Stimulated activated memory B cell treated with anti-CD40 and anti-IgM and Interleukin-4, amounts not matched to agents 10 μg/mL and 1 μg/mL and 100 μg/mL, for 72 hours (primary cell): ENCODE measurements at regions not wholly inside any gene's neighbourhood (a gene's known extent, or its start where the extent isn't known, plus 50 kb on each side); places are given as distances from the start of the nearest gene placed in this dataset.
"Not testable (repeated sequence)": the region's sequence is repeated elsewhere in the genome, so short reads cannot be mapped to it uniquely, and the experiment has no call there.

Source experiments
- ATAC-seq: fragments of 150-1000 bp; cut with Tn5 transposase; 2 replicates; pipeline ENCODE4 v1.10.0; 2021
- H3K27ac Mint-ChIP-seq: one replicate; pipeline ENCODE4 v1.8.0; 2022; ENCODE audit warnings: mild to moderate bottlenecking, mixed read lengths
- H3K27me3 Mint-ChIP-seq: one replicate; pipeline ENCODE4 v1.8.0; 2022; ENCODE audit warnings: mixed read lengths
- H3K36me3 Mint-ChIP-seq: one replicate; pipeline ENCODE4 v1.8.0; 2022; ENCODE audit warnings: mixed read lengths
- H3K4me1 Mint-ChIP-seq: one replicate; pipeline ENCODE4 v1.8.0; 2022; ENCODE audit warnings: mixed read lengths
- H3K4me3 Mint-ChIP-seq: one replicate; pipeline ENCODE4 v1.8.0; 2022; ENCODE audit warnings: mild to moderate bottlenecking, moderate library complexity, mixed read lengths
- H3K9me3 Mint-ChIP-seq: one replicate; pipeline ENCODE4 v1.8.0; 2022; ENCODE audit warnings: mixed read lengths

DNA sequence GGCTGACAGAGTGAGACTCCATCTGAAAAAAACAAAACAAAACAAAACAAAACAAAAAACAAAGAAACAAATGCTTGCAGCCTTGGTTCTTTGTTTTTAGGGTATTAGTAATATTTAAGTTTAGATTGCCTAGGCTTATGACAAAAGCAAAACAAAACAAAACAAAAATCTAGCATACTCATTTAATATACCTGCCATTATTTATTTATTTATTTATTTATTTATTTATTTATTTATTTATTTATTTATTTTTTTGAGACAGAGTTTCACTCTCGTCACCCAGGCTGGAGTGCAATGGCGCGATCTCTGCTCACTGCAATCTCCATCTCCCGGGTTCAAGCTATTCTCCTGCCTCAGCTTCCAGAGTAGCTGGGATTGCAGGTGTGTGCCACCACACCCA lies 179.7 kb upstream of the COL3A1 start:
- H3K4me1 Mint-ChIP-seq, H3K36me3 Mint-ChIP-seq, H3K4me3 Mint-ChIP-seq, H3K27me3 Mint-ChIP-seq, H3K27ac Mint-ChIP-seq, ATAC-seq, H3K9me3 Mint-ChIP-seq: not testable (repeated sequence)

GRCh38 chr2:188795762-188796161 lies 178.4 kb upstream of the COL3A1 start:
- Mint-ChIP-seq H3K4me1 (no peaks in the 10 kb centered on the region), H3K4me3 (no peak overlapping the region), H3K27ac (no peak overlapping the region), H3K36me3 (no peaks in the 10 kb centered on the region), H3K27me3 (no peaks in the 10 kb centered on the region), H3K9me3 (peaks cover 6% of the 10 kb centered on the region)
- no peak for ATAC-seq

GRCh38 chr2:188797371-188797770 lies 176.8 kb upstream of the COL3A1 start:
- no peak for ATAC-seq
- Mint-ChIP-seq H3K4me3 (no peak overlapping the region), H3K9me3 (peaks cover 7% of the 10 kb centered on the region), H3K27ac (no peak overlapping the region), H3K27me3 (no peaks in the 10 kb centered on the region), H3K4me1 (no peaks in the 10 kb centered on the region), H3K36me3 (no peaks in the 10 kb centered on the region)

DNA sequence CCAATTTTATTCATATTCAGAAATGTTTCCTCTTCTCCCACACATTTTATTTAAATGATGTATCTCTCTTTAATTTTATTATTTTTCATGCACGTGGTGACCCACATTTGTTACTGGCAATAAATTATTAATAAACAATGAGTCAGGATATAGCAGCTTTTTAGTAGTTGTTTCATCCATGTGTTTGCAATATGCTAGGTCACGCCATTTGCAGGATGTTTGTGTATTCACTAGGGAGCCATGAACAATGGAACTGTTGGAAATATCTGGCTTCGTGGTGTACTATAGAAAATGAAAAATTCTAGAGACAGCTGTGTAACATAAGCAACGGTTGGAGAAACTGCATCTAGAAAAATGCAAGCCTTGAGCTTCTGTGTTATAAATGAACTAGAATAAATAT lies 176.0 kb upstream of the COL3A1 start:
- H3K36me3 Mint-ChIP-seq = no peaks in the 10 kb centered on the region
- no peak overlapping the region for H3K4me3 Mint-ChIP-seq

GRCh38 chr2:188805219-188805618 lies 169.0 kb upstream of the COL3A1 start:
- no peak for ATAC-seq
- Mint-ChIP-seq H3K4me3 (no peak overlapping the region), H3K4me1 (no peaks in the 10 kb centered on the region), H3K27ac (no peak overlapping the region), H3K27me3 (no peaks in the 10 kb centered on the region), H3K36me3 (no peaks in the 10 kb centered on the region), H3K9me3 (peaks cover 17% of the 10 kb centered on the region)

More for the DNA sequence above, 176.0 kb upstream of the COL3A1 start:
- H3K9me3 Mint-ChIP-seq = peaks cover 12% of the 10 kb centered on the region
- no peak overlapping the region for H3K27ac Mint-ChIP-seq
- H3K4me1 Mint-ChIP-seq = no peaks in the 10 kb centered on the region
- no peaks in the 10 kb centered on the region for H3K27me3 Mint-ChIP-seq
- no peak for ATAC-seq

GRCh38 chr2:188808947-188809355 lies 165.2 kb upstream of the COL3A1 start:
- no peak overlapping the region for H3K27ac Mint-ChIP-seq
- no peak overlapping the region for H3K4me3 Mint-ChIP-seq
- peaks cover 8% of the 10 kb centered on the region for H3K9me3 Mint-ChIP-seq
- no peak for ATAC-seq
- no peaks in the 10 kb centered on the region for H3K4me1 Mint-ChIP-seq
- H3K36me3 Mint-ChIP-seq = no peaks in the 10 kb centered on the region
- no peaks in the 10 kb centered on the region for H3K27me3 Mint-ChIP-seq

- no peak for ATAC-seq
- Mint-ChIP-seq H3K4me3 (no peak overlapping the region), H3K27me3 (no peaks in the 10 kb centered on the region), H3K27ac (no peak overlapping the region), H3K4me1 (no peaks in the 10 kb centered on the region), H3K36me3 (no peaks in the 10 kb centered on the region), H3K9me3 (peaks cover 5% of the 10 kb centered on the region)
Observed at GRCh38 chr2:188810586-188810985, 163.6 kb upstream of the COL3A1 start.

DNA sequence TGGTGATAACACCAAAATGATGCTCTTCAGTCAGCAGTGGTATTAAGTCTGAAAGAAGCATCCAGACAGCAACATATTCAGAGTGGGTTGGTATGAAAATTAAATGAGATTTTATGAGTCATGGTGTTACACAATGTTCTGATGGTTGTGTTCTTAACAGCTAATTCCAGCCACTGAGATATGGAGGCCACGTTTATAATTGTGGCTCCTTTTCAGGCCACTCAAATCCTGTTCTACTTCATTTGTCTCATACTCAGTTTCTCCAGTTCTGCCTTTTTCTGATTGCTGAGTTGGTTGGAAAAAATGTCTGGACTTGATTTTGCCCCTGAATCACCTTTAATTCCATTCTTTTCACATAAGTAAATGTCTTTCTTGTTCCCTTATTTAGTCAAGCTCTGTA lies 162.7 kb upstream of the COL3A1 start:
- Mint-ChIP-seq H3K4me1 (no peaks in the 10 kb centered on the region), H3K27me3 (no peaks in the 10 kb centered on the region), H3K36me3 (no peaks in the 10 kb centered on the region), H3K9me3 (peaks cover 3% of the 10 kb centered on the region), H3K27ac (no peak overlapping the region), H3K4me3 (no peak overlapping the region)
- no peak for ATAC-seq

GRCh38 chr2:188813315-188813714 lies 160.9 kb upstream of the COL3A1 start:
- Mint-ChIP-seq H3K27me3 (no peaks in the 10 kb centered on the region), H3K4me3 (no peak overlapping the region), H3K36me3 (no peaks in the 10 kb centered on the region), H3K9me3 (peaks cover under 1% of the 10 kb centered on the region), H3K27ac (no peak overlapping the region), H3K4me1 (no peaks in the 10 kb centered on the region)
- no peak for ATAC-seq

- Mint-ChIP-seq H3K9me3 (no peaks in the 10 kb centered on the region), H3K4me1 (no peaks in the 10 kb centered on the region), H3K36me3 (no peaks in the 10 kb centered on the region), H3K27ac (no peak overlapping the region), H3K4me3 (no peak overlapping the region), H3K27me3 (no peaks in the 10 kb centered on the region)
- ATAC-seq = peak; percentile 27
Observed at GRCh38 chr2:188813857-188814256, 160.3 kb upstream of the COL3A1 start.

DNA sequence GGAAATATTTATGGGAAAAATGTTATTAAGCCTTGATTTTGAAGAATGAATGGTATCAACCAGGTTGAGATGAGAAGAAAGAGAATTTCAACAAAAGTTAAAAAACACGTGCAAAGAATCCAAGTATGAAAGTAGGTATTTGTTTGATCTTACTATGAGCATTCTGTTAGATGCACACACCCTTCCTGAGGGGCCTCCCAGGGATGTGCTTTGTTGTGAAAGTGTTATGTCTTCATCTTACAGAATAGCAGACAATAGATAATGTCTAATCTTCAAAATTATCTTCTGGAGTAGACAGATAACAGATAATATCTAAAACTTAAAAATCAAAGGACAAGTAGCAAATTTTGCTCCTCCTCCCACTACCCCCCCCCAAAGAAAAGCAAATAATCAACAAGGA lies 155.2 kb upstream of the COL3A1 start:
- Mint-ChIP-seq H3K27ac (no peak overlapping the region), H3K36me3 (no peaks in the 10 kb centered on the region), H3K9me3 (peaks cover 6% of the 10 kb centered on the region), H3K4me1 (no peaks in the 10 kb centered on the region), H3K4me3 (no peak overlapping the region), H3K27me3 (no peaks in the 10 kb centered on the region)
- ATAC-seq = no peak

DNA sequence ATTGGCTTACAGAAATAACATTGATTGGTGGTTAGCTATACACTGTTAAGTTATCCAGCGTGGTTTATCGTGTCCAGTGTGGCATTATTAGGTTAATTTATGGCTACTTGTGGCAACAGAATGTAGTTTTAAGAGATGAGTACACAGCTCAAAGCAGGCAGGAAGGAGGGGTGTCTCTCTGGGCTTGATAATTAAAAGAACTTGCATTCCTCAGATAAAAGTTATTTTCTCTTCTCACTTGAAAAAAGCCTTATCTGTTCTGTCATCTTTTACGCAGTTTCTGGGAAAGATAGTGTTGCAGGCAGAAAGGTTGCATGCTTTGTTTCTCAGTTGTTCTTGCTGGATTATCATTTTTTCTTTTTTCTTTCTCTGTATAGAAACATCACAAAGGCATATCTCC lies 154.4 kb upstream of the COL3A1 start:
- no peaks in the 10 kb centered on the region for H3K36me3 Mint-ChIP-seq
- H3K27me3 Mint-ChIP-seq = no peaks in the 10 kb centered on the region
- H3K4me1 Mint-ChIP-seq = no peaks in the 10 kb centered on the region
- H3K4me3 Mint-ChIP-seq = no peak overlapping the region
- no peak overlapping the region for H3K27ac Mint-ChIP-seq
- ATAC-seq = no peak
- H3K9me3 Mint-ChIP-seq = peaks cover 6% of the 10 kb centered on the region

- no peak for ATAC-seq
- Mint-ChIP-seq H3K4me3 (no peak overlapping the region), H3K27me3 (no peaks in the 10 kb centered on the region), H3K9me3 (peaks cover 6% of the 10 kb centered on the region), H3K27ac (no peak overlapping the region), H3K36me3 (no peaks in the 10 kb centered on the region), H3K4me1 (no peaks in the 10 kb centered on the region)
Observed at GRCh38 chr2:188820576-188820975, 153.6 kb upstream of the COL3A1 start.

DNA sequence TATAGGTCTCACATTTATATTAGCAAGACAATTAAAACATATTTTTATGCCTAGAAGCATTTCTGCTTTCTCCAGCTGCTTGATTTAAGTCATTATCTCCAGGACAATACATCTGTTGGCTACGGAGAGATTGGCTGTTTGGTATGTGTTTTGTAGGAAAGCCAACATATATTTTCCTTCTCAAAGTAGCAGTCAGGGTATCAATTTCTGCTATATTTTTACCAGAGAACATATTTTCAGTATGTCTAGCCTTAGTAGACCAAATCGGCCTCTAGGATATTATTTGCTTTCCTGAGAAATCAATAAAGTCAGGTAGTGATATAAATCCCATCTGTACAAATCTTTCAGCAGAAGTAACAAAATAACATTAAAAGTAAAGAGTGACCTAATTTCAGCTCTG lies 150.0 kb upstream of the COL3A1 start:
- H3K4me3 Mint-ChIP-seq = no peak overlapping the region
- no peaks in the 10 kb centered on the region for H3K27me3 Mint-ChIP-seq
- H3K36me3 Mint-ChIP-seq = no peaks in the 10 kb centered on the region
- peaks cover 8% of the 10 kb centered on the region for H3K9me3 Mint-ChIP-seq
- no peak for ATAC-seq
- H3K4me1 Mint-ChIP-seq = no peaks in the 10 kb centered on the region
- no peak overlapping the region for H3K27ac Mint-ChIP-seq

DNA sequence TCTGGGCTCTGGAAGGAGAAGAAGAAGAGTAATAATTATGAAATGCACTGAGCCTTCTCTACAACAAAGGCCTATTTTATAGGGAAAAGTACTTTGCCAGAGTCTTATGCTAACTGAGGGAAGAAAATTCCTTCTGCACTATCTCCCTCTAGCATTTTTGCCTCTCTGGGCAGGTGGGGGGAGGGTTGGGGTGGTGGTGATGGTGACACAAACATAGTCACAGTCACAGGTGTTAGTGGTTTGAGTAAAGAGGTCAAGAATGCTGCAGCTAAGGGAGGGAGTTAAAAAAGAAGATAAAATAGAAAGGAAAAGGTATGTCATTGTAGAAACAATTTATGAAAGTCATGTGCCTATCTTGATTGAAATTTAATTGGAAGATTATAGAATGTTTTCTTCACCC lies 140.8 kb upstream of the COL3A1 start:
- Mint-ChIP-seq H3K36me3 (no peaks in the 10 kb centered on the region), H3K4me3 (no peak overlapping the region), H3K9me3 (peaks cover 15% of the 10 kb centered on the region), H3K4me1 (no peaks in the 10 kb centered on the region), H3K27ac (no peak overlapping the region), H3K27me3 (no peaks in the 10 kb centered on the region)
- no peak for ATAC-seq

DNA sequence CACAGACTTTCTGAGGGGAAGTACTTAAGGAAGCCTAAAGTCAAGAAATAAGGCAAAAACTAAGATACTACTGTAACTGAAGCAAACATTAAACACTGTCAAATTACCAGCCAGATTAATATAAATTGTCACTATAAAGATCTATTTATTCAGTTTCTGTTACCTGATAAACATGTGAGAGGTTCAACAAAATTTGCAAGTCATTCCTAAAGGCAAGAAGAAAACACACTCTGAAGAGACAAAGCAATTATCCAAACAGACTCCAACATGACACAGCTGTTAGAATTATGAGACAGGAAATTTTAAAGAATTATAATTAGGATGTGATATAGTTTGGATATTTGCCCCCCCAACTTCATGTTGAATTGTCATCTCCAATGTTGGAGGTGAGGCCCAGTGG lies 140.4 kb upstream of the COL3A1 start:
- ATAC-seq = no peak
- no peaks in the 10 kb centered on the region for H3K4me1 Mint-ChIP-seq
- H3K4me3 Mint-ChIP-seq = no peak overlapping the region
- H3K9me3 Mint-ChIP-seq = peaks cover 17% of the 10 kb centered on the region
- H3K27ac Mint-ChIP-seq = no peak overlapping the region
- H3K36me3 Mint-ChIP-seq = no peaks in the 10 kb centered on the region
- no peaks in the 10 kb centered on the region for H3K27me3 Mint-ChIP-seq

- H3K27ac Mint-ChIP-seq = no peak overlapping the region
- no peak for ATAC-seq
- no peak overlapping the region for H3K4me3 Mint-ChIP-seq
- H3K36me3 Mint-ChIP-seq = no peaks in the 10 kb centered on the region
- no peaks in the 10 kb centered on the region for H3K27me3 Mint-ChIP-seq
- H3K9me3 Mint-ChIP-seq = peaks cover 13% of the 10 kb centered on the region
- no peaks in the 10 kb centered on the region for H3K4me1 Mint-ChIP-seq
Observed at GRCh38 chr2:188835006-188835405, 139.2 kb upstream of the COL3A1 start.
